Fibroblast of gingiva (primary cell): ENCODE measurements at regions not wholly inside any gene's neighbourhood (a gene's known extent, or its start where the extent isn't known, plus 50 kb on each side); places are given as distances from the start of the nearest gene placed in this dataset.
A peak's percentile ranks its signal among the peaks of the same experiment; 100 is the strongest.
"Not testable (repeated sequence)": the region's sequence is repeated elsewhere in the genome, so short reads cannot be mapped to it uniquely, and the experiment has no call there.

Experiments
- DNase-seq: peaks from one replicate; pipeline ENCODE4 v3.0.0-alpha.2; 2011; ENCODE audit warnings: low read depth

- no peak for DNase-seq
Measured at GRCh38 chr4:115453416-115453815, 340.0 kb upstream of the NDST4 start.

- DNase-seq, result not testable (repeated sequence)
Measured at GRCh38 chr4:115452229-115452628, 338.8 kb upstream of the NDST4 start.

GRCh38 chr4:115437739-115438138 lies 324.3 kb upstream of the NDST4 start:
- DNase-seq, result no peak

- no peak for DNase-seq
Measured at GRCh38 chr4:115433491-115433890, 320.1 kb upstream of the NDST4 start.

GRCh38 chr4:115430024-115430423 lies 316.6 kb upstream of the NDST4 start:
- DNase-seq, result no peak

GRCh38 chr4:115428455-115428854 lies 315.0 kb upstream of the NDST4 start:
- DNase-seq, result no peak

GRCh38 chr4:115424852-115425251 lies 311.4 kb upstream of the NDST4 start:
- DNase-seq, result no peak

GRCh38 chr4:115418635-115419396 lies 305.4 kb upstream of the NDST4 start:
- no peak for DNase-seq

- DNase-seq, result no peak
Measured at GRCh38 chr4:115396034-115396433, 282.6 kb upstream of the NDST4 start.

GRCh38 chr4:115376866-115377265 lies 263.4 kb upstream of the NDST4 start:
- DNase-seq, result no peak

GRCh38 chr4:115374621-115375020 lies 261.2 kb upstream of the NDST4 start:
- no peak for DNase-seq

- DNase-seq, result no peak
Measured at GRCh38 chr4:115370490-115370889, 257.1 kb upstream of the NDST4 start.

GRCh38 chr4:115370012-115370411 lies 256.6 kb upstream of the NDST4 start:
- DNase-seq, result no peak

- DNase-seq, result no peak
Measured at GRCh38 chr4:115366390-115366789, 253.0 kb upstream of the NDST4 start.

- no peak for DNase-seq
Measured at GRCh38 chr4:115365185-115365584, 251.8 kb upstream of the NDST4 start.

- DNase-seq, result peak; percentile 3
Measured at GRCh38 chr4:115361781-115362180, 248.4 kb upstream of the NDST4 start.

- DNase-seq, result peak; percentile 56
Measured at GRCh38 chr4:115360431-115360830, 247.0 kb upstream of the NDST4 start.

- DNase-seq, result no peak
Measured at GRCh38 chr4:115357776-115358175, 244.4 kb upstream of the NDST4 start.

GRCh38 chr4:115356176-115356575 lies 242.8 kb upstream of the NDST4 start:
- DNase-seq, result peak; percentile 3

GRCh38 chr4:115355329-115355728 lies 241.9 kb upstream of the NDST4 start:
- no peak for DNase-seq

- DNase-seq, result no peak
Measured at GRCh38 chr4:115353370-115353769, 239.9 kb upstream of the NDST4 start.

GRCh38 chr4:115343171-115343570 lies 229.8 kb upstream of the NDST4 start:
- DNase-seq, result no peak

GRCh38 chr4:115334736-115335411 lies 221.5 kb upstream of the NDST4 start:
- DNase-seq, result no peak

- no peak for DNase-seq
Measured at GRCh38 chr4:115332078-115332477, 218.7 kb upstream of the NDST4 start.
